ENCODE measurements at regions not wholly inside any gene's neighbourhood (a gene's known extent, or its start where the extent isn't known, plus 50 kb on each side); places are given as distances from the start of the nearest gene placed in this dataset.
"Not testable (repeated sequence)": the region's sequence is repeated elsewhere in the genome, so short reads cannot be mapped to it uniquely, and the experiment has no call there.

DNA sequence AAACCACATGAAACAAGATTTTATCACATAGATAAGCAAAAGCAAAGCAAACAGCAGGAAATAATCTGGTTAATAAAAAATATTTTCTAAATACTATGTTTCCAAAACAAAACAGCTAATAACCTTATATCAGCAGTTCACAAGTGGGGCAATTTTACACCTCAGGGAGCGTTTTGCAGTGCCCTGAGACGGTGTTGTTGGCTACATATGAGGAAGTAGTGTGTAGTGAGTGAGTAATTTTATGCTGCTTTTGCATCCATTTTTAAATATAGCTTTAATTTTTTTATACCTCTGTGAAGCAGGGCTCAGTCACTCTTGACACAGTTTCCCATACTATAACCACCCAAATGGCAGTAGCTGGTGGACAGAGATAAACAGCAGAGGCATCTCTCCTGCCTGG is 438.5 kb upstream of the B3GAT1 start:
- Histone ChIP-seq H3K36me3 (no peaks in the 10 kb centered on the region), H3K27me3 (replicated peaks) (no peaks in the 10 kb centered on the region), H3K9me3 (replicated peaks) (no peaks in the 10 kb centered on the region), H3K27ac (no peak overlapping the region), H3K4me1 (replicated peaks) (no peaks in the 10 kb centered on the region), H3K4me3 (no peak overlapping the region)
- no peak for DNase-seq (ENCODE audit: low read depth in 1 of 2, low spot score in 2 of 2)

GRCh38 chr11:134849833-134850232 is 437.8 kb upstream of the B3GAT1 start:
- H3K9me3 ChIP-seq (replicated peaks), result no peaks in the 10 kb centered on the region
- no peaks in the 10 kb centered on the region for H3K27me3 ChIP-seq (replicated peaks)
- DNase-seq (ENCODE audit: low read depth in 1 of 2, low spot score in 2 of 2), result no peak
- no peak overlapping the region for H3K27ac ChIP-seq
- H3K4me3 ChIP-seq, result no peak overlapping the region
- no peaks in the 10 kb centered on the region for H3K36me3 ChIP-seq
- H3K4me1 ChIP-seq (replicated peaks), result no peaks in the 10 kb centered on the region

GRCh38 chr11:134847083-134847715 is 435.2 kb upstream of the B3GAT1 start:
- no peak overlapping the region for H3K27ac ChIP-seq
- H3K9me3 ChIP-seq (replicated peaks), result no peaks in the 10 kb centered on the region
- no peaks in the 10 kb centered on the region for H3K27me3 ChIP-seq (replicated peaks)
- H3K4me1 ChIP-seq (replicated peaks), result no peaks in the 10 kb centered on the region
- DNase-seq (ENCODE audit: low read depth in 1 of 2, low spot score in 2 of 2), result no peak
- H3K36me3 ChIP-seq, result no peaks in the 10 kb centered on the region
- no peak overlapping the region for H3K4me3 ChIP-seq

GRCh38 chr11:134846328-134847082 is 434.5 kb upstream of the B3GAT1 start:
- H3K9me3 ChIP-seq (replicated peaks), result no peaks in the 10 kb centered on the region
- no peak for DNase-seq (ENCODE audit: low read depth in 1 of 2, low spot score in 2 of 2)
- H3K4me3 ChIP-seq, result no peak overlapping the region
- no peaks in the 10 kb centered on the region for H3K36me3 ChIP-seq
- no peaks in the 10 kb centered on the region for H3K27me3 ChIP-seq (replicated peaks)
- H3K27ac ChIP-seq, result no peak overlapping the region
- no peaks in the 10 kb centered on the region for H3K4me1 ChIP-seq (replicated peaks)

GRCh38 chr11:134845474-134846327 is 433.7 kb upstream of the B3GAT1 start:
- no peak overlapping the region for H3K4me3 ChIP-seq
- no peaks in the 10 kb centered on the region for H3K9me3 ChIP-seq (replicated peaks)
- H3K4me1 ChIP-seq (replicated peaks), result no peaks in the 10 kb centered on the region
- H3K27me3 ChIP-seq (replicated peaks), result no peaks in the 10 kb centered on the region
- H3K27ac ChIP-seq, result no peak overlapping the region
- no peaks in the 10 kb centered on the region for H3K36me3 ChIP-seq
- DNase-seq (ENCODE audit: low read depth in 1 of 2, low spot score in 2 of 2), result no peak

GRCh38 chr11:134844838-134845237 is 432.8 kb upstream of the B3GAT1 start:
- Histone ChIP-seq H3K4me1 (replicated peaks) (no peaks in the 10 kb centered on the region), H3K9me3 (replicated peaks) (no peaks in the 10 kb centered on the region), H3K27ac (no peak overlapping the region), H3K27me3 (replicated peaks) (no peaks in the 10 kb centered on the region), H3K36me3 (no peaks in the 10 kb centered on the region), H3K4me3 (no peak overlapping the region)
- DNase-seq (ENCODE audit: low read depth in 1 of 2, low spot score in 2 of 2), result no peak

DNA sequence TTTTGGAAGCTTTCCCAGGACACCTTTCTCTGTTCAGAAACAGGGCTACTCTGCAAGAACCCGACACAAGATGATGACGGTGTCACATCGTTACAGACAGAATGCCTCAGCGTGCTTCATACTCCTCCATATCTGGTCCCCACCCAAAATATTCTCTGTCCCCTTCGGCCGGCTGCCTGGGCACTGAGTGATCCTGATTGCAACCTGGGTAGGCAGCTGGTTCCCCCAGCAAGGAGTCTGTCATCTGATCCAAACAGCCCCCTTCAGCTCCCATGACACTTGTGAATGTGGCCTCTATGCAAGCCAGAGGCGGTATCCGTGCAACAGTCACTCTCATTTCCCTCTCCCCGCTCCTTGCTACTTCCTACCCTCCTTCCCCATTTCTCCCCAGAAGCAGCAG is 431.7 kb upstream of the B3GAT1 start:
- H3K36me3 ChIP-seq, result no peaks in the 10 kb centered on the region
- no peaks in the 10 kb centered on the region for H3K9me3 ChIP-seq (replicated peaks)
- H3K27me3 ChIP-seq (replicated peaks), result no peaks in the 10 kb centered on the region
- H3K4me3 ChIP-seq, result no peak overlapping the region
- no peak for DNase-seq (ENCODE audit: low read depth in 1 of 2, low spot score in 2 of 2)
- no peak overlapping the region for H3K27ac ChIP-seq
- H3K4me1 ChIP-seq (replicated peaks), result no peaks in the 10 kb centered on the region

- Histone ChIP-seq H3K4me1 (replicated peaks) (no peaks in the 10 kb centered on the region), H3K4me3 (no peak overlapping the region), H3K36me3 (no peaks in the 10 kb centered on the region), H3K27me3 (replicated peaks) (no peaks in the 10 kb centered on the region), H3K27ac (no peak overlapping the region), H3K9me3 (replicated peaks) (no peaks in the 10 kb centered on the region)
- no peak for DNase-seq (ENCODE audit: low read depth in 1 of 2, low spot score in 2 of 2)
These were observed 431.0 kb upstream of the B3GAT1 start for GRCh38 chr11:134843020-134843419.

DNA sequence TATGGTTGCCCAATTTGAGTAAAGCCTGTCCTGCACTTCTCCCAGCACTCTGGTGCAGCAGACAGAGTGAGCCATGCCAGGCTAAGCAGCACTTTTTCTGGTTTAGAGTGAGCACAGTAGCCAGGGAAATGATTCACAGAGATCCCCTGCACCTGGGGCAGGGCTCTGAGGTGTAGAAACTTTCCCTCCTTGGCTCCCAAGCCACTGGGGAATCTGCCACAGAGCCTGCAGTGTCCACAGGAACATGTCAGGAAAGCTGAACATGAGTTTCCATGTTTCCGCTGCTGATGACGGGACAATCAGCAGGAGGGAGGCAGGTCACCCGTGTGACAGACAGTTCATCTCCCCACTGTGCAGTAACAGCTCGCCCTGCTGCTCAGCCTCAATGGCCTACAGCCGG is 429.9 kb upstream of the B3GAT1 start:
- Histone ChIP-seq H3K27me3 (replicated peaks) (no peaks in the 10 kb centered on the region), H3K9me3 (replicated peaks) (no peaks in the 10 kb centered on the region), H3K4me1 (replicated peaks) (no peaks in the 10 kb centered on the region), H3K4me3 (no peak overlapping the region), H3K27ac (no peak overlapping the region), H3K36me3 (no peaks in the 10 kb centered on the region)
- DNase-seq (ENCODE audit: low read depth in 1 of 2, low spot score in 2 of 2), result no peak

DNA sequence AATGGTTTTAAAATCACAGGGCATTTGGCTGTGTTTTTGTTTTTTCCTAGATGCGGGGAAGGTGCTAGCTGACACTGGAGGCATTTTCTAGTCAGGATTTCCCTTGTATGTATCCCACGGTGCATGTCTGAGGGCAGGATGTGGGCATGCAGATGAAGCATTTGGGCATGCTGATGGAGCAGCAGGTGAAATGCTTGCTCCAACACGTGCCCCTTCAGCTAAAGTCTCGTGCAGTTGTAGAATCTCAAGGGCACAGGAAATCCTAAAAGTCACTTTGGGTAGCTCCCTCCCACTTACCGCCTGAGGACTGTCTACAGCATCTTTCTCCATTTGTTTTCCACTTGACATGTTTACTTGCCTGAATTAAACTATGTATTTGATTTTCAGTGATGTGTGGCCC is 429.4 kb upstream of the B3GAT1 start:
- Histone ChIP-seq H3K27me3 (replicated peaks) (no peaks in the 10 kb centered on the region), H3K9me3 (replicated peaks) (no peaks in the 10 kb centered on the region), H3K4me1 (replicated peaks) (no peaks in the 10 kb centered on the region), H3K4me3 (no peak overlapping the region), H3K36me3 (no peaks in the 10 kb centered on the region), H3K27ac (no peak overlapping the region)
- DNase-seq (ENCODE audit: low read depth in 1 of 2, low spot score in 2 of 2), result no peak

DNA sequence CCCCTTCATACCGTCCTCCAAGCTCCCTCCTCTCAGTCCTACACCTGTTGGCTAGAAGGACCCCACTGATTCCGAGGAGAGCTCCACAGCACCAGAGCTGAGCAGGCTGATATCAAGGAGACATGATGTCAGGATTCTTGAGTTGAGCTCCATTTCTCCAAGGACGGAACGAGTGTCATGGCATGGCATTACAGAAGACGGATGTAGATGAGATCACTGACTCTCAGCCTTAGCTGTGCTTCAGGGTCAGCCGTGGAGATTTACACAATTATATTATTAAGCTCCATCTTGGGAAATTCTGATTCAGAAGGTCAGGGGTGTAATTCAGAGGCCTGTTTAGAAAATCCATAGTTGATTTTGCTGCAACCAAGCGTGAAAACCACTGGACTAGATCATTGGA is 428.9 kb upstream of the B3GAT1 start:
- Histone ChIP-seq H3K27me3 (replicated peaks) (no peaks in the 10 kb centered on the region), H3K27ac (no peak overlapping the region), H3K4me3 (no peak overlapping the region), H3K4me1 (replicated peaks) (no peaks in the 10 kb centered on the region), H3K36me3 (no peaks in the 10 kb centered on the region), H3K9me3 (replicated peaks) (no peaks in the 10 kb centered on the region)
- DNase-seq (ENCODE audit: low read depth in 1 of 2, low spot score in 2 of 2), result no peak

DNA sequence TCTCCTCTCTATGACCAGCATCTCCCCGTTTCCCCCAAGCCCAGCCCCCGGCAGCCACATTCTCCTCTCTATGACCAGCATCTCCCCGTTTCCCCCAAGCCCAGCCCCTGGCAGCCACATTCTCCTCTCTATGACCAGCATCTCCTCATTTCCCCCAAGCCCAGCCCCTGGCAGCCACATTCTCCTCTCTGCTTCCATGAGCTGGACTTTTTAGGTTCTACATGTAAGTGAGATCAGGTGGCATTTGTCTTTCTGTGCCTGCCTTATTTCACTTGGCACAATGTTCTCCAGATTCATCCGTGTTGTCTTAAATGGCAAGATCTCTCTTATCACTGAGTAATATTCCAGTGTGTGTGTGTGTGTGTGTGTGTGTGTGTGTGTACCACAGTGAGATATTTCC is 428.1 kb upstream of the B3GAT1 start:
- not testable (repeated sequence) for H3K27ac ChIP-seq; DNase-seq (ENCODE audit: low read depth in 1 of 2, low spot score in 2 of 2); H3K27me3 ChIP-seq (replicated peaks); H3K4me1 ChIP-seq (replicated peaks); H3K9me3 ChIP-seq (replicated peaks); H3K4me3 ChIP-seq; H3K36me3 ChIP-seq

DNA sequence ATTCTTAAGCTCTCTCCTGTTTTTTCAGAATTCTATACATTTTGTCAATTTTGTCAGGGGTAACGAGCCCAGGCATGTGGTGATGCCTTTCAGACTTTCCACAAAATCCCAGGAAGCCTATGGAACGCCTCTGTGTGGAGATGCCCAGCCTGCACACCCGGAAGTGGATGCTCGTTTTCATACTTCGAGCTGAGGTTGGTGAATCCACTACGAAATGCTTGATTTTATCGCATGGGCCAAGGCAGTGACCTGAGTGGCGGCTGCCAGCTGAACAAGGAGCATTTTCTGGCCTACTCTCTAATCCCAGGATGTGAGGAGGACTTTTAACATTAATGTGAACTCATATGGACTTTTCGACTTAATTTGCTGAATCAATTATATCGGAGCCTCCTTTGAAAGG is 426.7 kb upstream of the B3GAT1 start:
- Histone ChIP-seq H3K4me1 (replicated peaks) (no peaks in the 10 kb centered on the region), H3K27me3 (replicated peaks) (no peaks in the 10 kb centered on the region), H3K36me3 (no peaks in the 10 kb centered on the region), H3K4me3 (no peak overlapping the region), H3K27ac (no peak overlapping the region), H3K9me3 (replicated peaks) (no peaks in the 10 kb centered on the region)
- no peak for DNase-seq (ENCODE audit: low read depth in 1 of 2, low spot score in 2 of 2)

- Histone ChIP-seq H3K4me1 (replicated peaks) (no peaks in the 10 kb centered on the region), H3K27ac (no peak overlapping the region), H3K4me3 (no peak overlapping the region), H3K27me3 (replicated peaks) (no peaks in the 10 kb centered on the region), H3K36me3 (no peaks in the 10 kb centered on the region), H3K9me3 (replicated peaks) (no peaks in the 10 kb centered on the region)
- DNase-seq (ENCODE audit: low read depth in 1 of 2, low spot score in 2 of 2), result no peak
These were observed 425.8 kb upstream of the B3GAT1 start for GRCh38 chr11:134837887-134838232.
